Bone marrow (tissue), 2 donors: ENCODE measurements at regions not wholly inside any gene's neighbourhood (a gene's known extent, or its start where the extent isn't known, plus 50 kb on each side); places are given as distances from the start of the nearest gene placed in this dataset.

Experiments
- DNase-seq, 2 donors: peaks; one replicate each; lab custom pipeline; 2025; lab: John Stamatoyannopoulos, UW

DNA sequence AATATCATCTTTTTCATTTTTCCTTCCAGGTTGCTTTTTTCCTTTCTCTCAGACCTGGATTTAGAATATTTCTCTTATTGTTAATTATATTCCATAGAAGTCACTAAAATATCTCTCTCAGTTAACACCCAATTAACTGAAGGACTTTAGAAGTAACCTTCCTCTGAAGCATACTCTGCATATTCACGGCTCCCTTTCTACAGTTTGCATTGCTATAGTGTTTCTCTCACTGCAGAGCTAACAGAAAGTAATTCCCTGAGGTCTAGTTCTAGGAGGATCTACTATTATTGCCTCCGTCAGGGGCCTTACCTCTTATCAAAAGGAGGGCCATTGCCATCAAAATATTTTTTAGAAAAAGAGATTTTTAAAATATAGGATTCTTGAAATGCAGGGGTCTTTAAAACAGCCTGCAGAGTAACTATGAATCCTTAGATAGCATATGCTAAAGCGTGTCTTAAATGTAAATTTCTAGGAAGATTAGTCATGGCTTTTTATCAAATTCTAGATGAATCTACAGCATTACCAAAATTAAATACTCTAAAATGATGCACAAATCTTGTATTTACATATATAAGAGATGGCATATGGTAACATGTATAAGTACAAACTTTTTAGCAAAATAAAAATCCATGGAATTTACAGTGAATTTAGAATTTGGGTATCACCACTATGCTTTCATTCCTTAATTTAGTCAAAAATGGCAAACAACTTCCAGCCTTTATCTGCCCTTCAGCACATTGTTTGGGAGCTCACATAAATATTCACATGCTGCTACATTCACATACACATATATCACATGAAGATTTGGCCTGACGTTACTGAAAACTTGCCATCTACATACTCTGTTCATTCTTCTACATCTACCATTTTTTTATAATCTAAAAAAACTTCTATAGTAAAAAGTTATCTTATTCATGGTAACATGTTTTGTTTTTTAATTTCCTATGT, 696.8 kb downstream of the OTOL1 start:
- DNase-seq, result no peak

DNA sequence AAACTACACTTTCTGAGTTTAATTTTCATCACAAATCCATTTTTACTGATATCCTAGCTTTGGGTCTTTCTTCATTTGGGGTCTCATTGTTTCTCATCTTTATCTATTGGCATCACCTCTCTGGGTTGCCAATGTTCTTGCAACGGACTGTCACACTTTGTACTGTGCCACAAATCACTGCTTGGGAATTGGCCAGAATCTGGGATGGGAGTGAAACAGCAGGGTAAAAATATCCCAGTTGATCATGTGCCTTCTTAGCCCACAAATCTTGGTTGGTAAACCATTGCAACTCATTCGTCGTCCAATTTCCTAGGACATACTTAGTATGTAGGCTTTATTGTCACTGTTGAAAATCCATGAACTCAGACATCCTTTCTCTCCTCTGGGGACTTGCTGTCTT, 698.5 kb downstream of the OTOL1 start:
- DNase-seq, result no peak

GRCh38 chr3:162196964-162197363, 700.4 kb downstream of the OTOL1 start:
- no peak for DNase-seq

- DNase-seq, result no peak
These were observed 704.2 kb downstream of the OTOL1 start for GRCh38 chr3:162200836-162201235.

GRCh38 chr3:162206648-162207047, 710.0 kb downstream of the OTOL1 start:
- no peak for DNase-seq

DNA sequence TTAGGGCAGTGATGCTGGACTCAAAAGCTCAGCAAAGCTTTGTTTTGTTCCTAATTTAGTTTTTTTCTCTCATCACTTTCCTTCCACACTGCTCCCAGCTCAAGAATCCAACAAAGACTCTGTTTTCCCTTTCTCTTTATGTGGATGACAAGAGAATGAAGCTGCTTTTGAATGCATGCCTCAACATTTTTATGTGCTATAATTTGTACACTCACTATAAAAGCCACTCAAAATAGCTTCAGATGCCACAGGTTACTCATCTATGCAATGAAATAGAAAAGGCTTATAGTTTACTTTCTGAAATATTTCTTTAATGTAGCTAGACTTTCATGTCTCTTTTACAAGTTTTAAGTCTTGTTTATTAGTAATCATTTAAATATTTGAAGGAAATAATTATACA, 714.9 kb downstream of the OTOL1 start:
- DNase-seq, result no peak

- no peak for DNase-seq
These were observed 716.6 kb downstream of the OTOL1 start for GRCh38 chr3:162213196-162213595.

- no peak for DNase-seq
These were observed 717.3 kb downstream of the OTOL1 start for GRCh38 chr3:162213956-162214355.

GRCh38 chr3:162217647-162218046, 721.0 kb downstream of the OTOL1 start:
- no peak for DNase-seq

DNA sequence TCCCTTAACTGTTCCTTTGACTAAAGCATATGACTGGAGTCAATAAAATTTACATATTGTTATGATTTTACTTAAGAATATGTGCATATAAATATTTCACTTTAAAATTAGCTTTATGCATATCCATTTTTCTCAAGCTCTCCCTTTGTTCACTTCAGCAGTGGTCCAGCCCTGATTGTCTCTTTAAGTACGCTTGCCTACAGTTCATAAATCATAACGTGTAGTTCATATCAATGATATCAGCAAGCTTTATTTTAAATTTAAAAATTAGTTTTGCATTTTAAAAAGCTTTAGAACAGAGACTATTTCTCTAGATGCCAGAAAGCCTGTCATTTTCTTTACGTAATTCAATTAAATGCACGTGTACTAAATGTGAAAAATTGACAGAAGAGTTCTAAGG, 721.9 kb downstream of the OTOL1 start:
- no peak for DNase-seq

DNA sequence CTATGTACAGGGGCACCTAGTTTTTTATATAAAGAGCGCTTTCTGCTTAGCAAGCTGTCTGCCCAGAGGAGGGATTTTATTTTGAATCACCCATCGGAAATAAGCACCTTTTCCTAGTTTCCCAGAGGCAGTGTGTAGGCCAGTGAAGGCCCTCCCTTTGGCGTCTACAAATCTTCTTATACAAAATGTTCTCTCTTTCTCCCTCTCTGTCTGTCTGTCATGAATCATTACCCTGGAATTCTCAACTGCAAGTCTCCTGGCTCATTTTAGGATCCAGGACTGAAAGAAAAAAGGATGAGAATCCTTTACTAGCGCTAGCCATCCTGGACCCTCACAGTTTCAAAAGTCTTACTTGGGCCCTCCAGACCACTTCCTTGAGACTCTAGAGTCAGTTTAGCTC, 728.1 kb downstream of the OTOL1 start:
- no peak for DNase-seq

DNA sequence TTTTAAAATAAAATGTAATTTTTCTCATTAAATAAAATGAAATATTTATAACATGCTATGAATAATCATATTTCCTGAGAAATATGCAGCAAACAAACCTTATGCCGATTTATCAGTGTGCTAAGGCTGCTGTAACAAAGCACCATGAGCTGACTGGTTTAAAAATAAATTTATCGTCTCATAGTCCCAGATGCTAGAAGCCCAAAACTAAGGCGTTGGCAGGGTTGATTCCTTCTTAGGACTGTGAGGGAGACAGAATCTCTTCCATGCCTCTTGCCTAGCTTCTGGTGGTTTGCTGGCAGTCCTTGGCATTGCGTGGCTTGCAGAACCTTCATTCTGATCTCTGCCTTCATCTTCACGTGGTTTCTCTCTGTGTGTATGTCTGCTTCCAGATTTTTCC, 740.3 kb downstream of the OTOL1 start:
- no peak for DNase-seq

- DNase-seq, result no peak
These were observed 754.2 kb downstream of the OTOL1 start for GRCh38 chr3:162250782-162251181.

GRCh38 chr3:162262129-162262528, 765.5 kb downstream of the OTOL1 start:
- no peak for DNase-seq

- no peak for DNase-seq
These were observed 767.0 kb downstream of the OTOL1 start for GRCh38 chr3:162263596-162263995.

DNA sequence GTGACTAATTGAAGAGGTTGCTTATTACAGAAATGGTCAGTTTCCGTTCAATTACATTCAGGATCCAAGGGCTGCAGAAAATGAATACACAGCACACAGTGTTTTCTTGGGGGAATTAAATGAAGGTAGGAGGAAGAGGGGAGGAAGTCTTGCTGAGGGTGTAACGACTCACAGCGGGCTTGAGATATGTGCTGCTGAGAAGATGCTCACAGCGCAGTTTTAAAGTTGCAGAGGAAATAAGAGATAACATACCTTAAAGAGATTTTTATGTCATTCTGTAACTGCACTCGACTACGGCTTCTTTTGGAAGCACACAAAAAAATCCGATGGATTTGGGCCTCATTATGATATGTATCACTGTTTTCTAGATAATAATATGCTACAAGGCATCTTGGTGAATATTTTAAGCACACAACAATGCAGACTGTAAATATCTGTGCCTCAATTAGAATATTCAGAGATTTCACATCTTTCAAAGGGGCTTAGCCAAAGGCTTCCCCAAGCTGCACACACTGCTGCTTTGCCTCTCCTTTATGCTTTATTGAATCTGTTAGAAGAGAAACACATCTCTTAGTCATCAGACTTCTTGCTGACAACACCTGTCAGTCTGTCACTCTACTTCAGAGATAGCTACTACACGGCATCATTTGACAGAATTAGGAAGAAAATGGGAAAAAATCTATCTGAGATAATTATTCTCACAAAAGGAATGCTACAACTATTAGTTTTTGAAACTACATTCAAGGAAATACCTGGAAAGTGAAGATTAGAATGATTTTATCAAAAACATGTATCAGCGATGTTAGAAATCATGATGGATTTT, 773.2 kb downstream of the OTOL1 start:
- no peak for DNase-seq

DNA sequence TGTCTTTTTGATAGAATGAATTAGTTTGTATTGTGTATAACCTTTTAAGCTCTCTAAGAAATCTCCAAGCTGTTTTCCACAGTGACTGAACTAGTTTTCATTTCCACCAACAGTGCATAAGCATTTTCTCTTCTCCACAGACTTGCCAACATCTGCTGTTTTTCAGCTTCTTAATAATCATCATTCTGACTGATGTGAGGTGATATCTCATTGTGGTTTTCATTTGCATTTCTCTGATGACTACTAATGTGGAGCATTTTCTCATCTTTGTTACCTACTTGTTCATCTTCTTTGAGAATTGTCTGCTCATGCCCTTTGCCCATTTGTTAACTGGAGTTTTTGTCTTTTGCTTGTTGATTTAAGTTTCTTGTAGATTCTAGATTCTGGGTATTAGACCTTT, 777.5 kb downstream of the OTOL1 start:
- DNase-seq, result no peak

DNA sequence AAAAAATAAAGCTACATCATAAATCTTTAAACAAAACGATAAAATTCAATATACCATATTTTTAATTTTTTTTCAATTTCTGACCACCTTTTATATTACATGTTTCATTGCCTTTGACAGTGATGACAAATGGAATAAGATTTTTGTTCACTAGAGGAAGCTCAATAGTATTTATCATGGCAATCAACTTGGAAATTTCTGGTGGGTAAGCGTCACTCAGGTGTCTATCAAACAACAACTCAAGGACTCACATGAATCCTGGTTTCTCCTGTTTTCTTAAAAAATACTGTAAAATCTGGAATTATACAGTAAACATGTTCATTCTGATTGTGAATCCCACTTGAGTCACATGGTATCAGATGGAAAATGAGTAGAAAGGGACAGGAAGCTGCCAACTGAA, 782.2 kb downstream of the OTOL1 start:
- no peak for DNase-seq

DNA sequence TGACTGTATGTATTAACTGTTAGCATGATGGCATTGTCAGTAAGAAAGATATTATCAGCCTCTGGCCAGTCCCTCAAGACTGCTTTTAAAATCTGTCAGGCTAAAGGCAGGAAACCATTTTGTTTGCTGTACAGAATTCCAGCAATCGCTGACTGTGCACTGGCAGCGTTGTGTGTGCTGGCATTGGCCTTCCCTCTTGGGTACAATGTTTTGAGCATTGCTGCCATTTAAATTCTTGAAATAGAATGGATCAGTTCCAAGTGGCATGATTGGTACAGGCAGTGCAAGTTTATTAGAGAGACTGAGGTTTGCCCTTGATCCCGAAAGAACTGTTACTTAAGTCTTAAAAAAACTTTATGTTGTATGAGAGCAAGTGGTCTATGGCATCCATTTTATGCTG, 788.7 kb downstream of the OTOL1 start:
- no peak for DNase-seq

GRCh38 chr3:162287600-162287999, 791.0 kb downstream of the OTOL1 start:
- DNase-seq, result no peak

GRCh38 chr3:162292409-162292808, 795.8 kb downstream of the OTOL1 start:
- DNase-seq, result no peak

GRCh38 chr3:162295323-162295983, 798.8 kb downstream of the OTOL1 start:
- no peak for DNase-seq
